Astrocyte (in vitro differentiated cells and primary cell): ENCODE measurements at regions not wholly inside any gene's neighbourhood (a gene's known extent, or its start where the extent isn't known, plus 50 kb on each side); places are given as distances from the start of the nearest gene placed in this dataset.
"Not testable (repeated sequence)": the region's sequence is repeated elsewhere in the genome, so short reads cannot be mapped to it uniquely, and the experiment has no call there.

ENCODE experiments used
- DNase-seq: peaks from one replicate; pipeline ENCODE4 v3.0.0-alpha.2; 2010; ENCODE audit warnings: low read depth
- FAIRE-seq: peaks from 2 replicates; lab custom pipeline; 2011; peaks lifted over from hg19 to GRCh38; lab: Jason Lieb, UNC
- H2AFZ ChIP-seq: 2 replicates; pipeline ENCODE4 v1.6.0; 2012; ENCODE audit warnings: low read depth, low read length, inconsistent platforms
- H3K27ac ChIP-seq: 2 replicates; pipeline ENCODE4 v1.5.1; 2011; ENCODE audit warnings: low read depth, low read length, inconsistent platforms
- H3K27me3 ChIP-seq: 2 replicates; pipeline ENCODE4 v1.6.0; 2011; ENCODE audit warnings: low read length, inconsistent platforms; ENCODE audit not compliant: insufficient read depth
- H3K36me3 ChIP-seq: 2 replicates; pipeline ENCODE4 v1.5.1; 2011; ENCODE audit warnings: low read length, inconsistent platforms; ENCODE audit not compliant: insufficient read depth
- H3K4me1 ChIP-seq: 2 replicates; pipeline ENCODE4 v1.5.1; 2011; ENCODE audit warnings: low read length, inconsistent platforms; ENCODE audit not compliant: insufficient read depth
- H3K4me2 ChIP-seq: 2 replicates; pipeline ENCODE4 v1.6.0; 2012; ENCODE audit warnings: low read length, inconsistent platforms
- H3K4me3 ChIP-seq: 2 replicates; pipeline ENCODE4 v1.5.1; 2011; ENCODE audit warnings: low read depth, mild to moderate bottlenecking, low read length, inconsistent platforms; ENCODE audit not compliant: insufficient read depth
- H3K79me2 ChIP-seq: 2 replicates; pipeline ENCODE4 v1.6.0; 2012; ENCODE audit warnings: mild to moderate bottlenecking, low read length, inconsistent platforms; ENCODE audit not compliant: insufficient read depth
- H3K9ac ChIP-seq: 2 replicates; pipeline ENCODE4 v1.6.0; 2012; ENCODE audit warnings: mild to moderate bottlenecking, low read length, inconsistent platforms
- H3K9me3 ChIP-seq: 2 replicates; pipeline ENCODE4 v1.5.1; 2012; ENCODE audit warnings: low read depth, mild to moderate bottlenecking, low read length, inconsistent platforms; ENCODE audit not compliant: insufficient read depth
- H4K20me1 ChIP-seq: 2 replicates; pipeline ENCODE4 v1.6.0; 2012; ENCODE audit warnings: low read length, inconsistent platforms; ENCODE audit not compliant: insufficient read depth
- H3K27ac Mint-ChIP-seq: one replicate; pipeline ENCODE4 v1.8.0; 2021; ENCODE audit warnings: mild to moderate bottlenecking, mixed read lengths; ENCODE audit not compliant: unreplicated experiment
- H3K27me3 Mint-ChIP-seq: one replicate; pipeline ENCODE4 v1.8.0; 2021; ENCODE audit warnings: low read depth, mixed read lengths; ENCODE audit not compliant: unreplicated experiment
- H3K36me3 Mint-ChIP-seq: one replicate; pipeline ENCODE4 v1.8.0; 2021; ENCODE audit warnings: low read depth, mixed read lengths; ENCODE audit not compliant: unreplicated experiment
- H3K4me1 Mint-ChIP-seq: one replicate; pipeline ENCODE4 v1.8.0; 2021; ENCODE audit warnings: low read depth, mixed read lengths; ENCODE audit not compliant: unreplicated experiment
- H3K4me3 Mint-ChIP-seq: one replicate; pipeline ENCODE4 v1.8.0; 2021; ENCODE audit warnings: mild to moderate bottlenecking, moderate library complexity, mixed read lengths; ENCODE audit not compliant: unreplicated experiment
- H3K9me3 Mint-ChIP-seq: one replicate; pipeline ENCODE4 v1.8.0; 2021; ENCODE audit warnings: mild to moderate bottlenecking, mixed read lengths; ENCODE audit not compliant: unreplicated experiment
- EZH2 ChIP-seq: IDR thresholded peaks from 2 replicates; pipeline ENCODE4 v1.6.1; 2012; ENCODE audit warnings: mild to moderate bottlenecking, low read length, inconsistent platforms; ENCODE audit not compliant: insufficient read depth
- TF ChIP-seq, protein P1 (sequence below): IDR thresholded peaks from 2 replicates; pipeline ENCODE4 v1.5.1; 2011; ENCODE audit warnings: low read depth, mild to moderate bottlenecking, inconsistent platforms, low read length, moderate library complexity; ENCODE audit not compliant: insufficient read depth

DNA sequence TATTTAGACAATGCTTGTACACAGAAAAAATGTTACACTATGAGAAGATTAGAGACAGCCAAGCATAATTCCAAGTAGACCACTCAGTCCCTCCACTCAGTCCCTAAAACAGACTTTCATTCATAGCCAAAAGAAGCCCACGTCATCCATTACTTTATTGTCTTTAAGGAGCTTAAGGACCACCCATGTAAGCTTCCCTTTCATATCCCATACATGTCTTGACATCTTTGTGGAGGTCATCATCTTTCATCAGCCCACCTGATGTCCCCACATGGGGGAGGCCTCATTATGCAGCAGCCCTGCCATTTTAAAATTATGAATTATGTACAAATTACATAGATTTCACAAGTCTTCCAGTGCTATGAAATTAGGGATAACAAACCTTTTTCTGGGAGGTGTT is 92.6 kb upstream of the PALMD start:
- DNase-seq (no peak), FAIRE-seq (no peak)
- H2AFZ ChIP-seq, result no peak overlapping the region
- Mint-ChIP-seq H3K4me3 (no peak overlapping the region), H3K27ac (no peak overlapping the region), H3K27me3 (no peaks in the 10 kb centered on the region), H3K9me3 (peaks cover 2% of the 10 kb centered on the region), H3K36me3 (no peaks in the 10 kb centered on the region), H3K4me1 (peaks cover 17% of the 10 kb centered on the region)
- H3K9ac ChIP-seq, result no peak overlapping the region
- no peaks in the 10 kb centered on the region for H4K20me1 ChIP-seq
- H3K36me3 ChIP-seq, result no peaks in the 10 kb centered on the region
- H3K4me1 ChIP-seq, result peaks cover 12% of the 10 kb centered on the region
- H3K9me3 ChIP-seq, result no peaks in the 10 kb centered on the region
- no peak overlapping the region for H3K27ac ChIP-seq
- no peak overlapping the region for H3K4me2 ChIP-seq
- no peak overlapping the region for H3K4me3 ChIP-seq
- H3K79me2 ChIP-seq, result no peaks in the 10 kb centered on the region
- H3K27me3 ChIP-seq, result no peaks in the 10 kb centered on the region
- TF ChIP-seq, protein P1, sequence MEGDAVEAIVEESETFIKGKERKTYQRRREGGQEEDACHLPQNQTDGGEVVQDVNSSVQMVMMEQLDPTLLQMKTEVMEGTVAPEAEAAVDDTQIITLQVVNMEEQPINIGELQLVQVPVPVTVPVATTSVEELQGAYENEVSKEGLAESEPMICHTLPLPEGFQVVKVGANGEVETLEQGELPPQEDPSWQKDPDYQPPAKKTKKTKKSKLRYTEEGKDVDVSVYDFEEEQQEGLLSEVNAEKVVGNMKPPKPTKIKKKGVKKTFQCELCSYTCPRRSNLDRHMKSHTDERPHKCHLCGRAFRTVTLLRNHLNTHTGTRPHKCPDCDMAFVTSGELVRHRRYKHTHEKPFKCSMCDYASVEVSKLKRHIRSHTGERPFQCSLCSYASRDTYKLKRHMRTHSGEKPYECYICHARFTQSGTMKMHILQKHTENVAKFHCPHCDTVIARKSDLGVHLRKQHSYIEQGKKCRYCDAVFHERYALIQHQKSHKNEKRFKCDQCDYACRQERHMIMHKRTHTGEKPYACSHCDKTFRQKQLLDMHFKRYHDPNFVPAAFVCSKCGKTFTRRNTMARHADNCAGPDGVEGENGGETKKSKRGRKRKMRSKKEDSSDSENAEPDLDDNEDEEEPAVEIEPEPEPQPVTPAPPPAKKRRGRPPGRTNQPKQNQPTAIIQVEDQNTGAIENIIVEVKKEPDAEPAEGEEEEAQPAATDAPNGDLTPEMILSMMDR, result no peak
- no peak for TF ChIP-seq EZH2

DNA sequence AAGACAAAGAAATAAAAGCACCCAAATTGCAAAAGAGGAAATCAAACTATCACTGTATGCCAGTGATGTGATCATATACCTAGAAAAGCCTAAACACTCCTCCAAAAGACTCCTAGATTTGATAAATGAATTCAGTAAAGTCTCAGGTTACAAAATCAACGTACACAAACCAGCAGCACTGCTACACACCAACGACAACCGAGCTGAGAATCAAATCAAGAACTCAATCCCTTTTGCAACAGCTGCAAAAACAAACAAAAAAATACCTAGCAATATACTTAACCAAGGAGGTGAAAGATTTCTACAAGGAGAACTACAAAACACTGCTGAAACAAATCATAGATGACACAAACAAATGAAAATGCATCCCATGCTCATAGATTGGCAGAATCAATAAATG is 92.1 kb upstream of the PALMD start:
- not testable (repeated sequence) for H3K9me3 ChIP-seq
- peaks cover 16% of the 10 kb centered on the region for H3K4me1 Mint-ChIP-seq

DNA sequence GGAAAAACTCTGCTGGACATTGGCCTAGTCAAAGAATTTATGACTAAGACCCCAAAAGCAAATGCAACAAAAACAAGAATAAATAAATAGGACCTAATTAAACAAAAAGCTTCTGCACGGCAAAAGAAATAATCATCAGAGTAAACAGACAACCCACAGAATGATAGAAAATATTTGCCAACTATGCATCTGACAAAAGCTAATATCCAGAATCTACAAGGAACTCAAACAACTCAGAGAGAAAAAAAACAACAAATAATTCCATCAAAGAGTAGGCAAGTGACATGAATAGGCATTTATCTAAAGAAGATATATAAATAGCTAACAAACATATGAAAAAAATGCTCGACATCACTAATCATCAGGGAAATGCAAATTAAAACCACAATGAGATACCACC is 91.2 kb upstream of the PALMD start:
- no peak overlapping the region for H3K4me3 ChIP-seq
- H2AFZ ChIP-seq, result no peak overlapping the region
- H3K36me3 ChIP-seq, result no peaks in the 10 kb centered on the region
- Mint-ChIP-seq H3K36me3 (no peaks in the 10 kb centered on the region), H3K27ac (no peak overlapping the region), H3K4me3 (no peak overlapping the region), H3K27me3 (no peaks in the 10 kb centered on the region), H3K9me3 (peaks cover 2% of the 10 kb centered on the region), H3K4me1 (peaks cover 10% of the 10 kb centered on the region)
- FAIRE-seq, result no peak
- no peaks in the 10 kb centered on the region for H3K9me3 ChIP-seq
- H3K79me2 ChIP-seq, result no peaks in the 10 kb centered on the region
- no peak overlapping the region for H3K9ac ChIP-seq
- no peaks in the 10 kb centered on the region for H3K27me3 ChIP-seq
- peaks cover 8% of the 10 kb centered on the region for H3K4me1 ChIP-seq
- H3K27ac ChIP-seq, result no peak overlapping the region
- no peak for TF ChIP-seq EZH2
- TF ChIP-seq, protein P1, result no peak
- no peaks in the 10 kb centered on the region for H4K20me1 ChIP-seq
- DNase-seq, result no peak
- no peak overlapping the region for H3K4me2 ChIP-seq

More for the DNA sequence above, 92.1 kb upstream of the PALMD start:
- not testable (repeated sequence) for H3K36me3 ChIP-seq, H3K9me3 Mint-ChIP-seq, H3K27me3 ChIP-seq, H3K9ac ChIP-seq, H3K36me3 Mint-ChIP-seq, H3K4me3 Mint-ChIP-seq, H3K4me3 ChIP-seq, FAIRE-seq, H3K27ac Mint-ChIP-seq, H3K79me2 ChIP-seq, DNase-seq, H3K27ac ChIP-seq, H3K4me2 ChIP-seq, H2AFZ ChIP-seq, H3K27me3 Mint-ChIP-seq, H4K20me1 ChIP-seq
- H3K4me1 ChIP-seq, result peaks cover 12% of the 10 kb centered on the region
